SIG-M5 treated with dmso at 0.1 percent for 504 hours (cell line): ENCODE measurements at regions not wholly inside any gene's neighbourhood (a gene's known extent, or its start where the extent isn't known, plus 50 kb on each side); places are given as distances from the start of the nearest gene placed in this dataset.

Source experiments
- DNase-seq: peaks from one replicate; lab custom pipeline; 2025; ENCODE audit not compliant: unreplicated experiment; lab: John Stamatoyannopoulos, UW

DNA sequence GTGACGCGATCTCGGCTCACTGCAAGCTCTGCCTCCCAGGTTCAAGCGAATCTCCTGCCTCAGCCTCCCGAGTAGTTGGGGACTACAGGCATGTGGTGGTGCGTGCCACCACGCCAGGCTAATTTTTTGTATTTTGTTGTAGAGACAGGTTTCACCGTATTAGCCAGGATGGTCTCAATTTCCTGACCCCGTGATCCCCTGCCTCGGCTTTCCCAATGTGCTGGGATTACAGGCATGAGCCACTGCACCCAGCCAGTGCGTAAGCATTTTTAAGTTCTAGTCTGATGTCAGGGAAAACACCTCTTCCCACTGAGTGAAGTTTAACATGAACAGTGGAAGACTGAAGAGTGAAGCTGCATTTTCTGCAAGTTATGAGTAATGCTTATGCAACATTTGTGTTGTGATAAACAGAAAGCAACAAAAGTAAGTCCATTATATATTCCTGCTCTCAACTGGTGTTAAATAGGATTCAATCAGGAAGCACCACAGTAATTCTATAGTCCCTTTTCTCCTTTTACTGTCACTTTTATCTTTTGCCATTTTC lies 1219.8 kb upstream of the RAG2 start:
- no peak for DNase-seq

DNA sequence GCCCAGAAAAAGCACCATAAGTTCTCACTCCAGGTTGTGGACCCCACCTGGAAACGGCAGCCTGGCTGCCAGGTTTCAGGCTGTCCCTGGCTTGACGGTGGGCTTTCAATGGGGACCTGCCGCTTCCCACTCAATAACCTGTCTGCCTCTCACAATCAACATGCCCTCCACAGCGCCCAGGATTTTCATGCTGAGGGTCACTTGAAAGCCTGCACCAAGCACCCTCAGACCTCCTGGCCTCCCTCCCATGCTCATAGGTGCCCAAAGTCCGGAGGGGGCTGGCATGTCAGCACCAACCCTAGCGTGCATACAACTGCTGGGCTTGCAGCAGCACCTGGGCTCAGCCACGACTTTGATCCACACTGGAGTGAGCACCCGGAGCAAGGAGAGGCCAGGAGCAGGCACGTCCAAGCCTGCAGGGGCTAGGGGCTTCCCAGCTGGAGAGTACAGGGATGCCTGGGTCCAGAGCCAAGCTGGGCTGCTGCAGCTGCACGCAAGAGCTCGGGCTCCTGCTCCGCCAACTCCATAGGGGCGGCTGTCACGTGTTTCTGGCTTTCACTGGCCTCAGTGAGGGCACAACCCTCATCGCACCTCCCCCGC lies 1214.3 kb upstream of the RAG2 start:
- DNase-seq = no peak

DNA sequence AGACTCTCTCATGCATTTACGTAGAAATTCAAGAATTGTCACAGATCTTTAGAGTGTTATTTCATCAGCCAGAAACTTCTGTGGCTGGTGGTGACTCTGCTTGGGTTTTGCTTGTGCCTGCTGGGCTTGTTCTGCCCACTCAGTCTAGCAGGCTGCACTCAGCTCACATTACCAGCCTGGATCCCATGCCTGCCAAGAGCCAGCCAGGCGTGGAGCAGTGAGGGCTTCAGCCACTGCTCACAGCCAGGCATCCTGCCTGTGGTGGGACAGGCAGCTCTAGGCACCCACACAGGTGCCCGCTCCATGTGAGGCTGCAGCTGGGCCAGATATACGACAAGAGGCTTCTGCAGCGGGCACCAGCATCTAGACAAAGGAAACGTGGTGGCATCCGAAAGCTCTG lies 1213.3 kb upstream of the RAG2 start:
- no peak for DNase-seq

DNA sequence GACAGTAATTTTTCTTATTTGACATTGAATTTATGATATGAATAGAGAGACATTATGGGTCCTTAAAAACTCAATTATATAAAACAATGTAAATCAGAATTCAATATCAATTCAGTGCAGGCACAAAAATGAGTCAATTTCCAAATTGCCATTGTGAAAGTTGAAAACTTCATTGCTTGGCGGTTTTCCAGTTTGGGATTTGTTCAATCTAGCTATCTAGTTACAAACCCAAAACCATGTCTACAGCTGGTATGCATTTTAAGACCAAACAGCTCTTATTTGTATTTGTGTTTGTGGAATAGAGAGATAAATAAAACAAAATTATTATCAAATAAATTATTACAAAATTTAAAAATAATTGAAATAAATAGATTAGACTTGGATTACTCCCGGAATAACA lies 1206.6 kb upstream of the RAG2 start:
- DNase-seq = no peak

DNA sequence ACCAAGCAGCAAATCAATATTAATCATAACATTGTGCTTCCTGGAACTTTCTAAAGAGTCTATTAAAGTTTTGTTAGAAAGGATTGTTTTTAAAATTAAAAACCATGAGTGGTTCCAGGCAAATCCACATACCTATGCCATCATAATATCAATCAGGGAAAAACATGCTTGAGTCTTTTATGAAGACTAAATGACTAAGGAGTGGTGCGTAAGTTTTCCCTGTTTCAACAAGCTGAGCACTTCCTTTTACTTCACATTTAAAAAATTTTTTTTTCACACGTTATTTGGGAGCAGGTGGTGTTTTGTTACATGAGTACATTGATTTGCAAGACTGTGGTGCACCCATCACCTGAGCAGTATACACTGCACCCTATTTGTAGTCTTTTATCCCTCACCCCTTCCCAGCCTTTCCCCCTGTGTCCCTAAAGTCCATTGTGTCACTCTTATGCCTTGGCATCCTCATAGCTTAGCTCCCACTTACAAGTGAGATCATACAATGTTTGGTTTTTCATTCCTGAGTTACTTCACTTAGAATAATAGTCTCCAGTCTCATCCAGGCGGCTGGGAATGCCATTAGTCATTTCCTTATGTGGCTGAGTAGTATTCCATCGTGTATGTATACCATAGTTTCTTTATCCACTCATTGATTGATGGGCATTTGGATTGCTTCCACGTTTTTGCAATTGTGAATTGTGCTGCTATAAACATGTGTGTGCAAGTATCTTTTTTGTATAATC lies 1190.3 kb upstream of the RAG2 start:
- no peak for DNase-seq

DNA sequence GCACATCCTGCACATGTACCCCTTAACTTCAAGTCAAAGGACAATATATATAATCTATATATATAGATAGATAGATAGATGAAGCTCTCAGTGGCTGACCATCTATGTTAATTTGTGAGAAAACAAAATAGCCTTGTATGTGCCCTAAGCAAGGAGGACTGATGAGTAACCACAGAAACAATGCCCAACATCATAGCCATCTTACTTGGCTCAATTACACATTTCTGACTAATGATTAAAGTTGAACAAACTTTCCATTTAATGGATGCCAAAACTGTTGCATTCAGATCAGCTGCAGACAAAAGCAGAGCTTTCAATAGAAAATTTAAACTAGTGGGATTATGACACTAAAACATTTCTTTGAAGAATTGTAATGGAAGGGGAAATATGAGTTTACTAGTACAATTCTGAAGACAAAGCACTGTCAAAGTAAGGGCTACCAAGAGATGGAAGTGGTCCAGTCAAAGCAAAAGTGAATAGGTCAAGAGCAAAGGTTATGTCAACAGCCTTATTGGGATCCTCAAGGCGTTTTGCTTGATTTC lies 1188.2 kb upstream of the RAG2 start:
- DNase-seq = no peak

DNA sequence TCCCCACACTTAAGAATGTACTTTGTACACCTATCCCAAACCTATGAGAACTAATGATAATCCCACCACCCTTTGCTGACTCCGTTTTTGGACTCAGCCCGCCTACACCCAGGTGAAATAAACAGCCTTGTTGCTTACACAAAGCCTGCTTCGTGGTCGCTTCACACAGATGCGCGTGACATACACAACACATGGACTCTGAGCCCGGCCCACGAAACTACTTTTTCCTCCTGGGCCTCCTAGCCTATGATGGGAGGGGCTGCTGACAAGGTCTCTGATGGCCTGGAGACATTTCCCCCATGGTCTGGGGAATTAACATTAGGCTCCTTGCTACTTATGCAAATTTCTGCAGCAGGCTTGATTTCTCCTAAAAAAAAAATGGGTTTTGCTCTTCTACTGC lies 1176.4 kb upstream of the RAG2 start:
- no peak for DNase-seq

DNA sequence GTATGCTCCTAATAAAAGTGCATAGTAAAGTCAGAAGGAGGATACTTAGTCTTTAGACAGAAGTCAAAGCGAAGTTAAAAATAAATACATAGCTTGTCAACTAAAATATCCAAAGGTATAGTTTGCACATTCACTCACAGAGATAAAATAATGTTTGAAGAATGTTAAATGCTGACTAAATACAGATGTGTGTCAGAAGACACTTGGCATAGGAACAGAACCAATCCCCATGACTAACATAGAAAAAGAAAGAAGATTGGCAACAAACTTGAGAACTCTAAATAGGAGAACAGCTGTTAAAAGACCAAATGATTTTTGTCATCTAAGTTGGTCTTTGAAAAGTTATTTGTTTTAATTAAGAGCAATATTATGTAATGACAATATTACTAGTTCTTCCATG lies 1172.1 kb upstream of the RAG2 start:
- DNase-seq = no peak

DNA sequence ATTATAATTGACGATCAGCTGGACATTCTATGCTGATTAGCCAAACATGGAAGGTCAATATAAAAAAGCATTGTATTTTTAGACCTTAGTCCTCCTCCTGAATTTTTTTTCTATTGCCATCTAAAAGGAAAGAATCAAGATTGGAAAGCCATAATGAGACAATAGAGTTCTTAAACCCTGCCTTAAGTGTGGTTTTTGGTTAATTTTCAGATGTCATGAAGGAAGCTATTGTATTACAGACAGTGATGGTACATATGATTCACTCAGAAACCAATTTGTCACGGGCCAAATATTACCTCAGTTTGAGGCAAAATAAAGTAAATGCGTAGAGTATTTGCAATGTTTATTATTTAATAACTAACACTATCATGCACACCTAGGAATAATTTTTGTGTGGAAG lies 1164.0 kb upstream of the RAG2 start:
- DNase-seq = no peak

DNA sequence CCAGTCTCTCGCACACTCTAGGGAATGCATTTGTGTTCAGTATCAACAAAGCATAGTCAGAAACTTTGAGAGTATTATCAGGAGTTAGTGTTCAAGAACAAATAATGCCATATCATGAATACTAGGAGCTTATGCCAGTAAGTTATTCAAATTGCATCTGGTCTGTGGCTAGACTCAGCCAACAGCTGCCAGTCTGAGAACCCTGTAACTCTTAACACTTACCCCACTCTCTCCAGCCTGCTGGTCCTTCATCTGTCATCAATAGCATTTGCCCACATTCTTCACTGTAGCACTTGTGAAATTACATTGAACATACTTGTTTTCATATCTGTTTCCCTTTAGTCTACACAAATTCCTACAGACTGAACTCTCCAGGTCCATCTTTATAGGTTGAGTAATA lies 1157.5 kb upstream of the RAG2 start:
- DNase-seq = no peak

DNA sequence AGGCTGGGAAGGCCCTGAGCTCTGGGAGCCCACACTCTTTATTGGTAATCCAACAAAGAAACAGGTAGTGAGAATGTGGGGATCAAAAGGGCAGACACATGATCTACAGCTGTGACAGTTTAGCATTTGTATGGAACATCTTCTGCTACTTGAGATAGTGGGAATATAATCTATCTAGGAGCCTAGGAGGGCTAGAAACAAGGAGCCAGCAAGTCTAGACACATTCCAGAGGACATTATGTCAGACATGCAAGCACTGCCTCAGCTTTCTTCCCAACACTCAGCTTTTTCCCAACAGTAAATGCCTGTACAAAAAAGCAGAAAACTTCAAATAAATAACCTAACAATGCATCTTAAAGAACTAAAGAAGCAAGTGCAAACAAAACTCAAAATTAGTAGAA lies 1150.6 kb upstream of the RAG2 start:
- DNase-seq = no peak

DNA sequence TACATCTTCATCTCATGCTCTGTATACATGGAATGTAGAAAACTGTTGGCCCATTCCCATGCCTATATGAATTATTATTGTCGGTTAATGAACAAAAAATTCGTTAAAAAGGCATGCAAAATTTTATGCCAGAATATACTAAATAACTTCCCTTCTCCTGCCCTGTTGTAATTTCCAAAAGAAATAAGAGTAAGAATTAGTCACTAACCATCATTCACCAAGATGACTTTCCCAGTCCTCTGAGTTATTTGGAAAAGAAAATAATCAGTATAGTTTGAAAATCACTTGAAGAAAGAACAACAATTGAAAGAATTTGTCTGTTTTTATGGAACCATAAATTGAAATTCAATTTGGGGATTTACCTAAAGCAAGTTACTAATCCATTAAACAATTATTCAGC lies 1149.1 kb upstream of the RAG2 start:
- DNase-seq = no peak

DNA sequence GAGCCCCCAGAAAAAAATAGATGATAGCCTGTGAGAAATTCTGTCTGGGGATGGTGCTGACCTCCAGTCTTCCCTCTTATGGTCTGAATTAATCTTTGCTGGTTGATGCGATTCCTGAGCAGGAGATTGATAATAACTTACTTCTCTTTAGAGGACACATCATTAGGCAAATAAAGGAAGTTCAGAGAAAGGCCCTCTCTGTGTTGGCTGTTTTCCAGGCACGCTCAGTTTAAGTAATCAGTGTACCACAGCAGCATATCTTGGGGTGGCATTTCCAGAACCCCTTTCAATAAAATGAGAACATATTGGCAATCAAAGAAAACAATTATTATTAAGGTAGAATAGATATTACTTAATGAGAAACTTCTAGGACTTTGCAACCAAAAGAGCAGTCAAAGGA lies 1129.3 kb upstream of the RAG2 start:
- no peak for DNase-seq

DNA sequence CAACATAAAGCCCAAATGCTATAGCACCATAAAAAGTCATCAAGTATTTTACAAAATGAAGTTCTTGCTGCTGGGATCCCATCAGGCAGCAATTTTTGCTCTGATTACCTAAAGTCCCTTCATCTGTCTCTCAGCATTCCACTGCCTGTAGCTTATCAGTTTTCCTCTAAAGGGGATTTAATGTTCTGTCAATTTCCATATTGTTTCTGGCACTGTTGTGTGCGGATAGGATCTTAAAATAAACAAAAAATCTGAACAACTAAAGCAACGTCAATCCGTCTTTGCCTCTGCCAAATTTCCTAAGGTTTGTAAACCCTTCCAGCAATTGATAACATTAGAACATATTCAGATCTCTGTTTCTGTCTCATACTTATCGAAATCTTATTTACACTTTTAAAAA lies 1126.3 kb upstream of the RAG2 start:
- no peak for DNase-seq

DNA sequence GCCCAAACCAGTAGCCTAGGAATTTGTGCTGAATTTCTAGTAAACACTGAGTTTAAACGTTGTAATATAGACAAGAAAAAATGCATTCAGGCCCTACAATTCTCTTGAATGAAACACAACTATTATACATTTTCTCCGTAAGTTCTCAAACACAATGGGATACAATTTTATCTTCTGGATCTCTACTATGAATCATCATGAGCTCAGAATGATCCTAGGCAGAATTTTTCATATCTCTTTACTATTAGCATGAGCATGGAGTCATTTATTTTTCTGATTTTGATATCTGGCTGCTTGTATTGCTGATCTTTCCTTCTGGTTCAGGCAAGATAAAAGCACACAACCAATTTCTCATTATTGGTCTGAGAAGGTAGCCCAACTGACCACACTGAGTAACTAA lies 1123.4 kb upstream of the RAG2 start:
- no peak for DNase-seq

DNA sequence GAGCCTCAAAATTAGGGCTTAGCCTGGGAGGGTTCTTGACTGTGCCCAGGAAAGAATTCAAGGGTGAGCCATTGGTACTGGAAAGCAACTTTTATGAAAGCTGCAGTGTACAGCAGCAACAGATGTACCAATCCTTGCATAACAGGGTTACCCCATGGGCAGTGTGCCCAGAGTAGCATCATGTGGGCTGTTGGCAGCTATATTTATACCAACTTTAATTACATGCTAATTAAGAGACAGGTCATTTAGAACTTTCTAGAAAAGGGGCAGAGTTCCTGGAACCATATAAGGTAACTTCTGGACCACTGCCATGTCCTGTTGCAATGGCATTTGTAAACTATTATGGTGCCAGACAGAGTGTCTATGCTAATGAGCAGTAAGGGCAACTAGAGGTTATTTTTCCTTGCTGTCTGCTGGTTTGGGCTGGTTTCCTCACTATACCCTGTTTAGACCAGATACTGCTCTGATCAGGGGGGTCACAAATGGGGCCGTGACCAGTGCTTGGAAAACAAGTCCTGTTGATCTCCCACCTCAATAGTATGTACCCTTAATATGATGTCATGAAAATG lies 1120.5 kb upstream of the RAG2 start:
- no peak for DNase-seq

DNA sequence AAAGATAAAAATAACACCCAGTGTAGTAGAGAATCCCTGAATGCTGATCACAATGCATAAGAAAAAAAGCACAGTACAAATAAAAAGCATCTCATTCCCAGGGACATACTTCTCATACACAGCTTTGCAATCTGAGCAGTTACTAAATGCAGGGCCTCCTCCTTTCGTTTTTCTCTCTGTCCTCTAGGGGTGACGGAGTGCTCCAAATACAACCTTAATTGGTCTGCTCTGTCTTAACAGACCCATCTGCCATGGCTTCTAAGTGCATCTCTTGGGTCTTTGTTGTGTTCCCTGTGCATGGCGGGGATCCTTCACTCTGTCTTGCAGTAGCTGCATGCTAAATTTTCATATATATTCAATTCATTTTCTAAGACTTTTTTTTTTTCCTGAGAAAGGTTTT lies 1114.2 kb upstream of the RAG2 start:
- DNase-seq = no peak

DNA sequence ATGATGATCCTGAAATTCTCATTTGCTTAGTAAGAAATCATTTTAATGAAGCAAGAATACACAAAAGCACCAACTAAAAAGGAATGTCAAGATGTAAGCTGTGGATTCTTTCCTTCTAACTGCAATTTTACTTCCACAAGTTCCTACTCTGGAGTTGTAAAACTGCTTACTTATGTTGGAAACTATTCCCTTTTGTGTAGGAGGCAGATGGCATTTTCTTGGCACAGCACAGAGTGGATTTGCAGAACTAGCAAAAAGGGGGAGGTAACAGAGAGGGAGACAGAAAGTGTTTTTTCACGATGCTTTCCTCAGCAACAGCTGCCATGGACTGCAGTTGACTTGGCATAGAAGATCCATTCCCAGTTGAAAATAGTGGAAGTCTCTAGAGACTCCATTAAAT lies 1112.0 kb upstream of the RAG2 start:
- DNase-seq = no peak

DNA sequence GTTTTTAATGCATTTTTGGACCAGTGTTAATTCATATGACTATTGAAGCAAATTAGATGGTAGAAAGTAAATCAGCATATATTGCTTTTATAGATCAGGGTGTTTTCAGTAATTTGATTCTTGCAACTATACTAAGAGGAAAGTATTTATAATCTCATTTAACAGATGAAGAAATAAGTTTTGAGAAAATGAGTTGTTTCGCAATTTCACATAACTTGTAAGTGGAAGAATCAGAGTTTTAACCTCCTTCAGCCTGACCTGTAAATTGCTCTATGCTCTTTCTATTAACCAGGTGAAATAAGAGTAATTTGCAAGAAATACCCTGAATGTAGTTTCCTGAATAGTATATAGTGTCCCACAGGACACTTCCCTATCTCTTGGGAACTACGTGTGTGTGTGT lies 1106.8 kb upstream of the RAG2 start:
- no peak for DNase-seq

DNA sequence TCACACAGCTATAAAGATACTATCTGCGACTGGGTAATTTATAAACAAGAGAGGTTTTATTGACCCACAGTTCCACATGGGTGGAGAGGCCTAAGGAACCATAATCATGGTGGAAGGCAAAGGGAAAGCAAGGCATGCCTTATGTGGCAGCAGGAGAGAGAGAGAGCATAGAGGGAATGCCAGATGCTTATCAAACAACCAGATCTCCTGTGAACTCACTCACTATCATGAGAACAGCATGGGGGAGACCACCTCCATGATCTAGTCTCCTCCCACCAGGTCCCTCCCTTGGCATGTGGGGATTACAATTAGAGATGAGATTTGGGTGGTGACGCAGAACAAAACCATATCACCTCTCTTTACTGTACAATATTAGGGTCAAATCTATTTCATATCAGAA lies 1101.6 kb upstream of the RAG2 start:
- no peak for DNase-seq

DNA sequence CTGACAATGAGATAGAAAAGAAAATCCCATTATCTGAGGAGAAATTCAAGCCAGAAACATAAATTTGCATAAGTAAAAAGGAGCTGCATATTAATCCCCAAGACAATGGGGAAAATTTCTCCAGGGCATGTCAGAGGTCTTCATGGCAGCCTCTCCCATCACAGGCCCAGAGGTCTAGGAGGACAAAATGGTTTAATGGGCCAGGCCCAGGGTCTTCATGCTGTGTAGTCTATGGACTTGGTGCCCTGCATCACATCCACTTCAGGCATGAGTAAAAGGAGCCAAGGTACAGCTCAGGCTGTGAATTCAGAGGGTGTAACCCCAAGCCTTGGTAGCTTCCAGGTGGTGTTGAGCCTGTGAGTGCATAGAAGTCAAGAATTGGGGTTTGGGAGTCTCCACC lies 1097.2 kb upstream of the RAG2 start:
- no peak for DNase-seq

DNA sequence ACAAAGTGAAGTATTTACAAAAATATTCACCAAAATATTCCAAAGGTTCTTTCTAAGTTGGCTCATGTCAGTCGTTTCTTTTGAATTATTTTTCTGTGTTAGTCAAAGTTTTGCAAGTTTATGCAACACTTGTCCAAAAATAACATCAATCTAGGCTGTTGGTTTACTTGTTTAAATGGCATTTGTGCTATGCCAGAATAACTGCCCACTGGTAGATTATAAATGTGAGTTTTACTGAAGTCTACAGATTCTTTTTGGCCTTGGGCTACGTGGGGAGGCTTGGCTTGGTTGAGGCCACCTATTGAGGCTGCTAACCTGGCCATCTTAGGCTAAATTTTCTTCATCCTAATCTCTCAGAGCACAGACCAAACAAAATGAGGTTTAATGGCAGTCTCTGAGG lies 1091.9 kb upstream of the RAG2 start:
- no peak for DNase-seq
